Sigmoid colon (tissue), 3 donors: ENCODE measurements at regions not wholly inside any gene's neighbourhood (a gene's known extent, or its start where the extent isn't known, plus 50 kb on each side); places are given as distances from the start of the nearest gene placed in this dataset.

Experiments used
- CTCF ChIP-seq, 4 experiments: fragments of 450-650 bp in 3 of 4; fragments of 200-600 bp in 1 of 4; IDR thresholded peaks; one replicate each; pipeline ENCODE4 v1.5.1; 2016 to 2019; ENCODE audit warnings: antibody characterized with exemption in 4 of 4, mild to moderate bottlenecking in 3 of 4, moderate library complexity in 2 of 4
- POLR2A ChIP-seq, 2 donors: fragments of 450-650 bp; IDR thresholded peaks; one replicate each; pipeline ENCODE4 v1.6.1; 2016; ENCODE audit warnings: antibody characterized with exemption in 2 of 2, mild to moderate bottlenecking in 2 of 2, moderate library complexity in 2 of 2

- TF ChIP-seq CTCF (IDR thresholded peaks at IDR 0.05) (no peak), POLR2A (IDR thresholded peaks at IDR 0.05) (no peak)
These were observed 114.1 kb downstream of the TENT5A start for GRCh38 chr6:81638366-81638765.
